ENCODE measurements at regions not wholly inside any gene's neighbourhood (a gene's known extent, or its start where the extent isn't known, plus 50 kb on each side); places are given as distances from the start of the nearest gene placed in this dataset.

- ATAC-seq (ENCODE audit: low FRiP score), result no peak
- TF ChIP-seq CTCF (IDR thresholded peaks at IDR 0.05), result no peak
Measured at GRCh38 chr3:101932326-101933068, 83.2 kb downstream of the NFKBIZ start.

GRCh38 chr3:101936419-101937356 lies 87.4 kb downstream of the NFKBIZ start:
- ATAC-seq (ENCODE audit: low FRiP score), result peak; percentile 52
- no peak for DNase-seq (ENCODE audit: low spot score)
- no peak for TF ChIP-seq CTCF (IDR thresholded peaks at IDR 0.05)

More at GRCh38 chr3:101932326-101933068, 83.2 kb downstream of the NFKBIZ start:
- no peak for DNase-seq (ENCODE audit: low spot score)

- no peak for DNase-seq (ENCODE audit: low spot score)
- no peak for TF ChIP-seq CTCF (IDR thresholded peaks at IDR 0.05)
- ATAC-seq (ENCODE audit: low FRiP score), result no peak
Measured at GRCh38 chr3:101938262-101938847, 89.0 kb downstream of the NFKBIZ start.

GRCh38 chr3:101939361-101940049 lies 90.2 kb downstream of the NFKBIZ start:
- no peak for DNase-seq (ENCODE audit: low spot score)
- TF ChIP-seq CTCF (IDR thresholded peaks at IDR 0.05), result no peak
- ATAC-seq (ENCODE audit: low FRiP score), result no peak

- DNase-seq (ENCODE audit: low spot score) (no peak), ATAC-seq (ENCODE audit: low FRiP score) (peak; percentile 79)
Measured at GRCh38 chr3:101940521-101941317, 91.4 kb downstream of the NFKBIZ start.

More at GRCh38 chr3:101940521-101941317, 91.4 kb downstream of the NFKBIZ start:
- TF ChIP-seq CTCF (IDR thresholded peaks at IDR 0.05), result no peak
